OCI-LY7 (cell line): ENCODE measurements at regions not wholly inside any gene's neighbourhood (a gene's known extent, or its start where the extent isn't known, plus 50 kb on each side); places are given as distances from the start of the nearest gene placed in this dataset.

Source experiments
- BruUV-seq: library from RNA; stranded (reverse); fragments of 400-500 nt; replicated peaks from 2 replicates; lab custom pipeline; 2021; lab: Mats Ljungman, UMichigan
- CTCF ChIA-PET: fragments of 300-600 bp; sonication (Branson Sonifier 250); formaldehyde crosslinking; loops from one replicate; lab custom pipeline; 2022; ENCODE audit warnings: antibody characterized with exemption; ENCODE audit not compliant: unreplicated experiment; lab: Charles Lee
- POLR2A ChIA-PET: fragments of 300-600 bp; sonication (Branson Sonifier 250); formaldehyde crosslinking; loops from one replicate; lab custom pipeline; 2022; ENCODE audit warnings: antibody characterized with exemption; lab: Charles Lee
- DNase-seq: peaks from one replicate; pipeline ENCODE4 v3.0.0-alpha.2; 2015; ENCODE audit warnings: low spot score
- H2AFZ ChIP-seq: fragments of 200-600 bp; sonication (generic), shearing (Covaris generic); 2 replicates; pipeline ENCODE4 v1.6.1; 2014; ENCODE audit warnings: mild to moderate bottlenecking, antibody characterized with exemption, low read length, moderate library complexity
- H3K27ac ChIP-seq: fragments of 200-600 bp; sonication (generic); 2 replicates; pipeline ENCODE4 v1.5.1; 2014; ENCODE audit warnings: mixed run types, low read depth, mild to moderate bottlenecking, moderate library complexity, low read length, inconsistent platforms; ENCODE audit not compliant: poor library complexity, severe bottlenecking
- H3K36me3 ChIP-seq: fragments of 200-600 bp; sonication (generic); 2 replicates; pipeline ENCODE4 v1.6.1; 2014; ENCODE audit warnings: mild to moderate bottlenecking, antibody characterized with exemption, low read length, moderate library complexity, mixed read lengths; ENCODE audit not compliant: insufficient read depth
- H3K4me1 ChIP-seq: fragments of 200-600 bp; sonication (generic); 2 replicates; pipeline ENCODE4 v1.5.1; 2014; ENCODE audit warnings: mild to moderate bottlenecking, low read length; ENCODE audit not compliant: insufficient read depth, poor library complexity, severe bottlenecking
- H3K4me2 ChIP-seq: fragments of 200-600 bp; sonication (generic); 2 replicates; pipeline ENCODE4 v1.6.1; 2014; ENCODE audit warnings: mild to moderate bottlenecking, low read length
- H3K4me3 ChIP-seq: fragments of 200-600 bp; sonication (generic); 2 replicates; pipeline ENCODE4 v1.5.1; 2014; ENCODE audit warnings: mild to moderate bottlenecking, low read depth, low read length; ENCODE audit not compliant: poor library complexity, severe bottlenecking
- H3K79me2 ChIP-seq: fragments of 200-600 bp; sonication (generic); 2 replicates; pipeline ENCODE4 v1.6.1; 2016; ENCODE audit warnings: low read depth, mild to moderate bottlenecking, low read length, moderate library complexity, mixed read lengths; ENCODE audit not compliant: insufficient read depth
- H3K9me2 ChIP-seq: fragments of 200-600 bp; sonication (generic); 2 replicates; pipeline ENCODE4 v1.6.1; 2016; ENCODE audit warnings: mild to moderate bottlenecking, low read length, mixed read lengths; ENCODE audit not compliant: insufficient read depth
- H3K9me3 ChIP-seq: fragments of 200-600 bp; sonication (generic); 2 replicates; pipeline ENCODE4 v1.6.1; 2014; ENCODE audit warnings: mild to moderate bottlenecking, mixed run types, low read length, mixed read lengths
- H4K20me1 ChIP-seq: fragments of 200-600 bp; sonication (generic); 2 replicates; pipeline ENCODE4 v1.6.1; 2014; ENCODE audit warnings: mild to moderate bottlenecking, antibody characterized with exemption, low read length, moderate library complexity, mixed read lengths; ENCODE audit not compliant: insufficient read depth
- CTCF ChIP-seq: fragments of 200-600 bp; sonication (generic); conservative IDR thresholded peaks from 2 replicates; pipeline ENCODE4 v1.5.1; 2014; ENCODE audit warnings: mild to moderate bottlenecking, antibody characterized with exemption, low read length, moderate library complexity, mixed read lengths
- EZH2phosphoT487 ChIP-seq: fragments of 200-600 bp; sonication (generic); IDR thresholded peaks from 2 replicates; pipeline ENCODE4 v1.6.1; 2018; ENCODE audit warnings: low read depth, borderline replicate concordance, mild to moderate bottlenecking, mixed run types, antibody characterized with exemption, low read length, moderate library complexity, mixed read lengths
- intact Hi-C: fragments of 100-400 bp; cut with micrococcal nuclease; formaldehyde crosslinking; loops from one replicate; pipeline ENCODE4 v1.10.0; 2022; ENCODE audit not compliant: unreplicated experiment

GRCh38 chr11:110019675-110020074, 73.5 kb upstream of the ZC3H12C start:
- no peaks in the 10 kb centered on the region for H3K79me2 ChIP-seq
- no peaks in the 10 kb centered on the region for H3K9me3 ChIP-seq
- H3K36me3 ChIP-seq = no peaks in the 10 kb centered on the region
- H4K20me1 ChIP-seq = no peaks in the 10 kb centered on the region
- no peak overlapping the region for H3K4me2 ChIP-seq
- intact Hi-C loops = no loop called here
- TF ChIP-seq CTCF (no peak), EZH2phosphoT487 (no peak)
- H3K4me3 ChIP-seq = no peak overlapping the region
- no peaks in the 10 kb centered on the region for H3K9me2 ChIP-seq
- no peak overlapping the region for H3K27ac ChIP-seq
- CTCF ChIA-PET = no interaction called here
- POLR2A ChIA-PET = interaction anchor here (1.4 kb wide), 1 partner anchor 7 kb away, joined by 4 read pairs; no protein-coding TSS in a partner anchor
- no peak for DNase-seq
- H3K4me1 ChIP-seq = no peaks in the 10 kb centered on the region
- peak overlapping the region; percentile 21; the same call in 1 of the 2 replicates for H2AFZ ChIP-seq
- no TSS peak for BruUV-seq

DNA sequence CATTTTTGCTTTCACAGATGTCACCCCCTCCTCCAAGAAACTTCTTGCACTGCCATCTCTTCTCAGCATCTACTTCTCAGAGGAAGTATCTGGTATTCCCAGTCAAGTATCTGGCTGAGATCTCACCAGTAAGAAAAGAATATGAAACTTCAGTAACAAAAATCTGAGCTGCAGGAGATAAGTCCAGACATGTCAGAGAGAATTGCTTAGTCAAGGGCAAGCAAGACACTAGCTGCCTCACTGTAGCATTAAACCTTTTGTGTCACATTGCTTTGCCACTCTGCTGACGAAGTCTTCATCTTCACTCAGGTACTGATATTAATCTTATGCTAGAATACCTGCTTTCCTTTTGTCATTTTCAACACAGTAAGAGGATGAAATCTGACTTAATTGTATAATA, 70.6 kb upstream of the ZC3H12C start:
- H2AFZ ChIP-seq = 0 out of 2 replicates have a peak overlapping the region, but pooled peaks have one; percentile 10
- intact Hi-C loops = no loop called here
- H3K27ac ChIP-seq = no peak overlapping the region
- TF ChIP-seq EZH2phosphoT487 (no peak), CTCF (no peak)
- BruUV-seq = no TSS peak
- no peaks in the 10 kb centered on the region for H3K9me2 ChIP-seq
- H3K4me1 ChIP-seq = peaks cover 17% of the 10 kb centered on the region
- H3K4me2 ChIP-seq = no peak overlapping the region
- ChIA-PET POLR2A (interaction anchor here (1.0 kb wide), 1 partner anchor 10 kb away, joined by 5 read pairs; no protein-coding TSS in a partner anchor), CTCF (no interaction called here)
- no peaks in the 10 kb centered on the region for H3K9me3 ChIP-seq
- no peaks in the 10 kb centered on the region for H3K79me2 ChIP-seq
- no peaks in the 10 kb centered on the region for H3K36me3 ChIP-seq
- no peak overlapping the region for H3K4me3 ChIP-seq
- DNase-seq = no peak
- H4K20me1 ChIP-seq = no peaks in the 10 kb centered on the region

DNA sequence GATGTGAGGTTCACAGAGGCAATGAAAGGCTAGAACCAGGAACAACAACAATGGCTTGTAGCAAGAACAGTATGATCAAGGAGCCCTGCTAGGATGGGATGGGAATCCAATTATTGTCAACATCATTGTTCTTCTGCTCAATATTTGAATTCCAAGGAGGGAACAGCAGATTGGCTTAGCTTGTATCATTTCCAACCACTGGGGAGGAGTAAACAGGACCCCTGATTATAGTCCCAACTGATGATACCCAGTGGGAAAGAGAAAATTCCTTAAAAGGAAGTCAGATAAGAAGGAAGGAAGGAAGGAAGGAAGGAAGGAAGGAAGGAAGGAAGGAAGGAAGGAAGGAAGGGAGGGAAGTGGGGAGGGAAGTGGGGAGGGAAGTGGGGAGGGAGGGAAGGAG, 69.5 kb upstream of the ZC3H12C start:
- Histone ChIP-seq H3K4me3 (no peak overlapping the region), H2AFZ (no peak overlapping the region), H3K79me2 (no peaks in the 10 kb centered on the region), H3K36me3 (no peaks in the 10 kb centered on the region; the same call in 1 of the 2 replicates), H4K20me1 (no peaks in the 10 kb centered on the region), H3K4me2 (no peak overlapping the region), H3K9me2 (no peaks in the 10 kb centered on the region), H3K4me1 (peaks cover 24% of the 10 kb centered on the region), H3K27ac (no peak overlapping the region), H3K9me3 (peaks cover 10% of the 10 kb centered on the region; the same call in 1 of the 2 replicates)
- no TSS peak for BruUV-seq
- intact Hi-C loops = no loop called here
- ChIA-PET POLR2A (interaction anchor here (0.6 to 1.7 kb wide), 3 partner anchors 13 to 50 kb away, joined by 3 to 9 read pairs (median 3); no protein-coding TSS in a partner anchor), CTCF (no interaction called here)
- DNase-seq = no peak
- no peak for TF ChIP-seq CTCF
- no peak for TF ChIP-seq EZH2phosphoT487
